Colonic mucosa (tissue), 4 donors: ENCODE measurements at regions not wholly inside any gene's neighbourhood (a gene's known extent, or its start where the extent isn't known, plus 50 kb on each side); places are given as distances from the start of the nearest gene placed in this dataset.

ENCODE experiments used
- DNase-seq: peaks from one replicate; pipeline ENCODE4 v3.0.0-alpha.2; 2020
- H3K27ac ChIP-seq: fragments of 200-600 bp; one replicate; pipeline ENCODE4 v1.8.0; 2021
- H3K27me3 ChIP-seq: fragments of 200-600 bp; one replicate; pipeline ENCODE4 v1.8.0; 2021
- H3K36me3 ChIP-seq: fragments of 200-600 bp; one replicate; pipeline ENCODE4 v1.8.0; 2021
- H3K4me1 ChIP-seq: fragments of 200-600 bp; one replicate; pipeline ENCODE4 v1.8.0; 2021; ENCODE audit warnings: mild to moderate bottlenecking
- H3K4me3 ChIP-seq: fragments of 200-600 bp; one replicate; pipeline ENCODE4 v1.8.0; 2021
- H3K9ac ChIP-seq, 2 donors: one replicate each; pipeline ENCODE4 v1.7.0; 2013; ENCODE audit warnings: control low read depth in 2 of 2, low read depth in 2 of 2, low read length in 2 of 2
- H3K9me3 ChIP-seq: fragments of 200-600 bp; one replicate; pipeline ENCODE4 v1.8.0; 2021
- CTCF ChIP-seq: fragments of 200-600 bp; IDR thresholded peaks from one replicate; pipeline ENCODE4 v1.8.0; 2022; ENCODE audit warnings: antibody characterized with exemption, mild to moderate bottlenecking
- intact Hi-C: fragments of 100-400 bp; cut with DNase I; formaldehyde crosslinking; loops from one replicate; pipeline ENCODE4 v1.14.1; 2022
- donor health status: healthy.
- donor health status: DM: no; HTN: no; CAD: no.
- donor health status: DM: no; HTN: no; CAD: no.

DNA sequence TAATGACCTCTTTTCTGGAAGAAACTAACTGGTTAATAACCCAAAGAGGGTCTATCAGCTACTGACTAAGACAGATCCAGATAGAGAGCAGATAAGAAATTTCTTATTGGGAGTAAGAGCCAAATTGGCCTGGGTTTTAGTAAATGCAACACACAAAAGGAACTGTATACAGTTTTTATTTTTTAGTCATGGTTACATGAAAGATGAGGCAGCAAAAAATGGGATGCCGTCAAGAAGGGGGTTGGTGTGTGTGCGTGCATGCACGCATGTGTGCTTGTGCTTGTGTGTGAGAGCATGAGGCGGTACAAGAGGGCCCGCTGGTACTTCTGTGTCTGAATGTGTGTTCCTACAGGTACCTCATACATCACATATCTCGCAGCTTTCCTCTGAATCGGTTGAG is 466.2 kb upstream of the HNRNPA3 start:
- Histone ChIP-seq H3K27ac (no peak overlapping the region), H3K4me3 (no peak overlapping the region), H3K9me3 (no peaks in the 10 kb centered on the region), H3K27me3 (no peaks in the 10 kb centered on the region), H3K36me3 (no peaks in the 10 kb centered on the region), H3K9ac (no peak overlapping the region), H3K4me1 (no peaks in the 10 kb centered on the region)
- intact Hi-C loops, result no loop called here
- TF ChIP-seq CTCF, result no peak
- DNase-seq, result no peak

GRCh38 chr2:176747506-176747905 is 465.1 kb upstream of the HNRNPA3 start:
- H3K4me3 ChIP-seq, result no peak overlapping the region
- no peak for TF ChIP-seq CTCF
- no peaks in the 10 kb centered on the region for H3K9me3 ChIP-seq
- intact Hi-C loops, result no loop called here
- H3K27me3 ChIP-seq, result no peaks in the 10 kb centered on the region
- no peak overlapping the region for H3K27ac ChIP-seq
- H3K9ac ChIP-seq, result no peak overlapping the region
- no peaks in the 10 kb centered on the region for H3K36me3 ChIP-seq
- DNase-seq, result no peak
- no peaks in the 10 kb centered on the region for H3K4me1 ChIP-seq

DNA sequence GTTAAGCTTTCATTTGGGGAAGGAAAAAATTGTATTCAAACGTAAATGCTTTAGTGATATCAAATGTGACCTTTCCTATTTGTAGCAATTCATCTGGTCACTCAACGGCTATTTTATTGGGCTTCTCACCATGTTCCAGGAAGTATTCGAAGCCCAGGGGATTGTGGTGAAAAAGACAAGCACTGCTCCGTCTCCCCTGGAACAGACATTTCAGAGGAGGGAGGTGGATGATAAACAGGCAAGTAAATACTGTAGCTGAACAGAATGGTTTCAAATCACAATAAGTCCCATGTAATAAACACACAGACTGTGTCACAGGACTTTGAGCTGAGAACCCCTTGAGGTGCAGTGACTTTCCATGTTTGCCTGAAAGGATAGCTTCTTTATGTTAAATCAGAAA is 464.7 kb upstream of the HNRNPA3 start:
- intact Hi-C loops, result no loop called here
- DNase-seq, result no peak
- no peak for TF ChIP-seq CTCF
- H3K27me3 ChIP-seq, result no peaks in the 10 kb centered on the region
- no peaks in the 10 kb centered on the region for H3K36me3 ChIP-seq
- no peaks in the 10 kb centered on the region for H3K4me1 ChIP-seq
- no peak overlapping the region for H3K27ac ChIP-seq
- no peak overlapping the region for H3K4me3 ChIP-seq
- H3K9ac ChIP-seq, result no peak overlapping the region
- no peaks in the 10 kb centered on the region for H3K9me3 ChIP-seq

- Histone ChIP-seq H3K9ac (no peak overlapping the region), H3K4me1 (no peaks in the 10 kb centered on the region), H3K27ac (no peak overlapping the region), H3K27me3 (no peaks in the 10 kb centered on the region), H3K36me3 (no peaks in the 10 kb centered on the region), H3K9me3 (no peaks in the 10 kb centered on the region), H3K4me3 (no peak overlapping the region)
- DNase-seq, result no peak
- intact Hi-C loops, result no loop called here
- no peak for TF ChIP-seq CTCF
Measured at GRCh38 chr2:176748662-176749061, 463.9 kb upstream of the HNRNPA3 start.

GRCh38 chr2:176751314-176752227 is 461.0 kb upstream of the HNRNPA3 start:
- DNase-seq, result no peak
- intact Hi-C loops, result no loop called here
- no peak for TF ChIP-seq CTCF
- Histone ChIP-seq H3K9ac (no peak overlapping the region), H3K36me3 (no peaks in the 10 kb centered on the region), H3K4me1 (no peaks in the 10 kb centered on the region), H3K27ac (no peak overlapping the region), H3K27me3 (no peaks in the 10 kb centered on the region), H3K9me3 (no peaks in the 10 kb centered on the region), H3K4me3 (no peak overlapping the region)
